NCI-H2107 treated with DMSO at 0.1 percent for 48 hours (cell line): ENCODE measurements at regions not wholly inside any gene's neighbourhood (a gene's known extent, or its start where the extent isn't known, plus 50 kb on each side); places are given as distances from the start of the nearest gene placed in this dataset.
"Not testable (repeated sequence)": the region's sequence is repeated elsewhere in the genome, so short reads cannot be mapped to it uniquely, and the experiment has no call there.

Source experiments
- DNase-seq: peaks from one replicate; lab custom pipeline; 2025; ENCODE audit not compliant: unreplicated experiment; lab: John Stamatoyannopoulos, UW

GRCh38 chr3:103297502-103297901, 862.7 kb downstream of the ZPLD1 start:
- not testable (repeated sequence) for DNase-seq

GRCh38 chr3:103306104-103306503, 871.3 kb downstream of the ZPLD1 start:
- no peak for DNase-seq

GRCh38 chr3:103308921-103309320, 874.1 kb downstream of the ZPLD1 start:
- no peak for DNase-seq

GRCh38 chr3:103319912-103320311, 885.1 kb downstream of the ZPLD1 start:
- DNase-seq: no peak

- no peak for DNase-seq
Observed at GRCh38 chr3:103337179-103337845, 902.5 kb downstream of the ZPLD1 start.

GRCh38 chr3:103341078-103341606, 906.3 kb downstream of the ZPLD1 start:
- no peak for DNase-seq

GRCh38 chr3:103342205-103342731, 907.5 kb downstream of the ZPLD1 start:
- no peak for DNase-seq

GRCh38 chr3:103349760-103350159, 914.9 kb downstream of the ZPLD1 start:
- DNase-seq: no peak

- DNase-seq: no peak
Observed at GRCh38 chr3:103365467-103365866, 930.7 kb downstream of the ZPLD1 start.

GRCh38 chr3:103367481-103367880, 932.7 kb downstream of the ZPLD1 start:
- DNase-seq: no peak

- DNase-seq: no peak
Observed at GRCh38 chr3:103371411-103371810, 936.6 kb downstream of the ZPLD1 start.

- DNase-seq: no peak
Observed at GRCh38 chr3:103372031-103372430, 937.2 kb downstream of the ZPLD1 start.

GRCh38 chr3:103380391-103380790, 945.6 kb downstream of the ZPLD1 start:
- no peak for DNase-seq

GRCh38 chr3:103381296-103382079, 946.7 kb downstream of the ZPLD1 start:
- DNase-seq: no peak

GRCh38 chr3:103385961-103386656, 951.3 kb downstream of the ZPLD1 start:
- no peak for DNase-seq

- no peak for DNase-seq
Observed at GRCh38 chr3:103388214-103388613, 953.4 kb downstream of the ZPLD1 start.

GRCh38 chr3:103389356-103389755, 954.5 kb downstream of the ZPLD1 start:
- DNase-seq: no peak

- no peak for DNase-seq
Observed at GRCh38 chr3:103393395-103394186, 958.8 kb downstream of the ZPLD1 start.

GRCh38 chr3:103403191-103403590, 968.4 kb downstream of the ZPLD1 start:
- DNase-seq: no peak

- no peak for DNase-seq
Observed at GRCh38 chr3:103406320-103406850, 971.6 kb downstream of the ZPLD1 start.
